Peyer's patch (tissue), 4 donors: ENCODE measurements at regions not wholly inside any gene's neighbourhood (a gene's known extent, or its start where the extent isn't known, plus 50 kb on each side); places are given as distances from the start of the nearest gene placed in this dataset.

Experiments used
- CTCF ChIP-seq, 6 experiments: fragments of 450-650 bp in 4 of 6; fragments of 200-600 bp in 2 of 6; sonication (generic) in 1 of 6; IDR thresholded peaks; one replicate each; pipeline ENCODE4 v1.5.1; 2017 to 2019; ENCODE audit warnings: antibody characterized with exemption in 6 of 6, mild to moderate bottlenecking in 3 of 6, moderate library complexity in 1 of 6
- POLR2A ChIP-seq, 2 donors: fragments of 450-650 bp; IDR thresholded peaks; one replicate each; pipeline ENCODE4 v1.5.1; 2017; ENCODE audit warnings: antibody characterized with exemption in 2 of 2, mild to moderate bottlenecking in 2 of 2, moderate library complexity in 2 of 2

GRCh38 chr14:98093111-98093510, 1178.9 kb downstream of the BCL11B start:
- TF ChIP-seq CTCF (IDR thresholded peaks at IDR 0.05) (no peak), POLR2A (IDR thresholded peaks at IDR 0.05) (no peak)
